OCI-LY3 (cell line): ENCODE measurements at regions not wholly inside any gene's neighbourhood (a gene's known extent, or its start where the extent isn't known, plus 50 kb on each side); places are given as distances from the start of the nearest gene placed in this dataset.

Experiments
- H2AFZ ChIP-seq: fragments of 200-600, 300-600 bp; shearing (Covaris generic); 2 replicates; pipeline ENCODE4 v1.6.0; 2014; ENCODE audit warnings: antibody characterized with exemption, low read depth, low read length
- H3K27ac ChIP-seq: fragments of 200-600, 300-600 bp; sonication (generic); 2 replicates; pipeline ENCODE4 v1.5.1; 2014; ENCODE audit warnings: mild to moderate bottlenecking, low read length, moderate library complexity, mixed read lengths
- H3K27me3 ChIP-seq: fragments of 200-600, 300-600 bp; sonication (generic); 2 replicates; pipeline ENCODE4 v1.6.1; 2014; ENCODE audit warnings: low read depth, low read length, mixed read lengths
- H3K36me3 ChIP-seq: fragments of 200-600, 300-600 bp; sonication (generic); replicated peaks from 2 replicates; pipeline ENCODE3; 2014; ENCODE audit warnings: low read depth, low read length, mixed read lengths
- H3K4me1 ChIP-seq: fragments of 300-600, 200-600 bp; sonication (generic); 2 replicates; pipeline ENCODE4 v1.6.1; 2014; ENCODE audit warnings: low read length, mixed read lengths
- H3K4me2 ChIP-seq: fragments of 200-600, 300-600 bp; sonication (generic); 2 replicates; pipeline ENCODE4 v1.6.1; 2014; ENCODE audit warnings: low read length, mixed read lengths
- H3K4me3 ChIP-seq: fragments of 300-600, 200-600 bp; sonication (generic); 2 replicates; pipeline ENCODE4 v1.5.1; 2014; ENCODE audit warnings: antibody characterized with exemption, mild to moderate bottlenecking, low read length, moderate library complexity
- H3K79me2 ChIP-seq: fragments of 300-600, 200-600 bp; shearing (Covaris generic); 2 replicates; pipeline ENCODE4 v1.6.1; 2014; ENCODE audit warnings: mild to moderate bottlenecking, low read length, mixed read lengths
- H3K9ac ChIP-seq: fragments of 300-600, 200-600 bp; shearing (Covaris generic); 2 replicates; pipeline ENCODE4 v1.6.0; 2014; ENCODE audit warnings: mild to moderate bottlenecking, low read length, moderate library complexity
- H3K9me3 ChIP-seq: fragments of 200-600, 300-600 bp; shearing (Covaris generic); 2 replicates; pipeline ENCODE4 v1.6.1; 2014; ENCODE audit warnings: low read length, mixed read lengths; ENCODE audit not compliant: insufficient read depth
- H4K20me1 ChIP-seq: fragments of 200-600, 300-600 bp; sonication (generic); 2 replicates; pipeline ENCODE4 v1.6.1; 2016; ENCODE audit warnings: low read length, mixed read lengths; ENCODE audit not compliant: insufficient read depth
- EZH2phosphoT487 ChIP-seq: fragments of 200-600 bp; shearing (Covaris generic); IDR thresholded peaks from 2 replicates; pipeline ENCODE4 v1.6.1; 2018; ENCODE audit warnings: antibody characterized with exemption, mixed run types, low read depth
- TF ChIP-seq, protein P1 (sequence below): fragments of 200-600, 300-600 bp; sonication (generic); IDR thresholded peaks from 2 replicates; pipeline ENCODE4 v1.5.1; 2014; ENCODE audit warnings: antibody characterized with exemption, low read length, low read depth

DNA sequence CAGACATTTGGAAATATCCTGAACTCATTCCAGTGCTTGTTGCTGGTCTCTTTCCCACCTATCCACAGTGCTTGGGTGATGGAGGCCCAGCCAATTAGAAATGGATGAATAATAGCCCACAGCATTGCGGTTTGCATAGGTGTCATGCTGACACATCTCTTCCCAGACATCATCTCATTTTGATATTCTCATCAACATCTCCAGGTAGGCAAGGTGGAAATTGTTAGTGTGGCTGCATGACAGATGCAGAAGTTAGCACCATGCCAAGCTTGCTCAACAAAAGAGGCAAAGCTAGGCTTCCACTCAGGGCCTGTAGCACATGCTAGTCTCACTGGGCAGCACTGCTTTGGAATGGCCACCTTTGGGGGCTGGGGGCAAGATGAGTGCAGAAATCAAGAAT, 1118.9 kb downstream of the VRK1 start:
- Histone ChIP-seq H3K9me3 (no peaks in the 10 kb centered on the region), H3K4me1 (no peaks in the 10 kb centered on the region), H3K27ac (no peak overlapping the region), H2AFZ (no peak overlapping the region), H3K4me3 (no peak overlapping the region), H3K36me3 (no peaks in the 10 kb centered on the region), H3K79me2 (no peaks in the 10 kb centered on the region), H3K9ac (no peak overlapping the region), H3K27me3 (peaks cover 4% of the 10 kb centered on the region; the same call in 1 of the 2 replicates), H3K4me2 (no peak overlapping the region), H4K20me1 (no peaks in the 10 kb centered on the region)
- TF ChIP-seq EZH2phosphoT487, result no peak
- TF ChIP-seq, protein P1, sequence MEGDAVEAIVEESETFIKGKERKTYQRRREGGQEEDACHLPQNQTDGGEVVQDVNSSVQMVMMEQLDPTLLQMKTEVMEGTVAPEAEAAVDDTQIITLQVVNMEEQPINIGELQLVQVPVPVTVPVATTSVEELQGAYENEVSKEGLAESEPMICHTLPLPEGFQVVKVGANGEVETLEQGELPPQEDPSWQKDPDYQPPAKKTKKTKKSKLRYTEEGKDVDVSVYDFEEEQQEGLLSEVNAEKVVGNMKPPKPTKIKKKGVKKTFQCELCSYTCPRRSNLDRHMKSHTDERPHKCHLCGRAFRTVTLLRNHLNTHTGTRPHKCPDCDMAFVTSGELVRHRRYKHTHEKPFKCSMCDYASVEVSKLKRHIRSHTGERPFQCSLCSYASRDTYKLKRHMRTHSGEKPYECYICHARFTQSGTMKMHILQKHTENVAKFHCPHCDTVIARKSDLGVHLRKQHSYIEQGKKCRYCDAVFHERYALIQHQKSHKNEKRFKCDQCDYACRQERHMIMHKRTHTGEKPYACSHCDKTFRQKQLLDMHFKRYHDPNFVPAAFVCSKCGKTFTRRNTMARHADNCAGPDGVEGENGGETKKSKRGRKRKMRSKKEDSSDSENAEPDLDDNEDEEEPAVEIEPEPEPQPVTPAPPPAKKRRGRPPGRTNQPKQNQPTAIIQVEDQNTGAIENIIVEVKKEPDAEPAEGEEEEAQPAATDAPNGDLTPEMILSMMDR, result no peak

DNA sequence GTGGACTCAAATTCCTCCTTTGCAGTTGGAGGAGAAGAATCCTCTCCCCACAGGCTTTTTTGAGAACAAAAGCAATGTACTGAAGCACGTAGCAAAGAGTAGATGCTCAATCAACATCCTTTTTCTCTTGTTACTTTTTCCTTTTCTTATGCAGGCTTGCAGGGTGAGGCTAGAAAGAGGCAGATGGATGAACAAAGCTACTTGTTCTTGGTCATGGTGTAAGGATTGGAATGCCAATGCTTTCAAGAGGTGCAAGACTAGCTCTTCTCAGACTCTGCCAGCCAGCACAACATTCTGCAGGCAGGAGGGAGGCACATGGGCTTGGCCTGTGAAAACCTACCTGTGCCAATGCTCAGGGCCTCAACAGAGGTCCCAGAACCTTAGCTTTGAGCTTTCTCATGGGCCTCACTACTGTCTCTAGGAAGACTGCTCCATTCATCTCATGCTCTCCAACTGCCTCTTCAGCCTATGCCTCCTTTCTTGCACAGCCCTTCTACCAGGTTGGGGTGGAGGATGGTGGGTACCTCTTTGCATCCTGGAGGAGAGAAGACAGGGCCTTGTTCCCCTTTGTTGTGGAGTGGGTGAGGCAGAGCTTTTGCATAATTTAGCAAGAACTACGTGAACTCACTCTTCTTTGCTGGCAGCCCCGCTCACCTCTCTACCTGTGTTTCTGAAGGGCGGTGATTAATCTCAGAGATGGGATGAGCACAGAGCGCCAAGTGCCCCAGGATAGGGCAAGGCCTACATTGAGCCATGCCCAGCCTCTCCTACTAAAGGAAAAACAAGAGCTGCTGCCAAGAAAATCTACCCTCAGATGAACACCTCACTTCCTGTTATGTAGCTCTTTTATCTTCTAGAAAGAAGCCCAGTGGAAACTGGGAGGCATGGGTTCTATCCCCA, 1119.7 kb downstream of the VRK1 start:
- Histone ChIP-seq H2AFZ (no peak overlapping the region), H3K36me3 (no peaks in the 10 kb centered on the region), H3K4me2 (no peak overlapping the region), H3K27me3 (peaks cover 4% of the 10 kb centered on the region; the same call in 1 of the 2 replicates), H4K20me1 (no peaks in the 10 kb centered on the region), H3K79me2 (no peaks in the 10 kb centered on the region), H3K9ac (no peak overlapping the region), H3K9me3 (no peaks in the 10 kb centered on the region), H3K4me3 (no peak overlapping the region), H3K4me1 (no peaks in the 10 kb centered on the region), H3K27ac (no peak overlapping the region)
- TF ChIP-seq, protein P1, result no peak
- no peak for TF ChIP-seq EZH2phosphoT487

DNA sequence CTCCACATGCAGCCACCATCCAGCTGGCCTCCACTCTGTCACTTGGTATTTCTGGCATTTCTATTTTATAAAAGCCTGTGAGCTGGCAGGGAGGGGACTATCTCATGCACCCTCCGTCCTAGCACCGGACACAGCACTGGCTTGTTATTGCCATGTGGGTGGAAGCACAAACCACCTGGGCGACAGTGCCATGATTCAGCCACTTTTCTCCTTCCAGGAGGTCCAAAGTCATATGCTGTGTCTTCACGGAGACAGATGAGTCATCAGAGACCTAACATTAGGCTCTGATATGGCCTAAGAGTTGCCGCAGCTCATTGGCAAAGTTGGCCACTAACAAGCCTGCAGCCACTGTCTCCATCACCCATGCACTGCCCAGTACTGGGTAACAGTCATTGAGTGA, 1123.0 kb downstream of the VRK1 start:
- H3K9me3 ChIP-seq, result no peaks in the 10 kb centered on the region
- no peak overlapping the region for H3K4me2 ChIP-seq
- H4K20me1 ChIP-seq, result no peaks in the 10 kb centered on the region
- no peak overlapping the region for H3K27ac ChIP-seq
- H3K27me3 ChIP-seq, result peaks cover 4% of the 10 kb centered on the region; the same call in 1 of the 2 replicates
- no peak overlapping the region for H2AFZ ChIP-seq
- no peaks in the 10 kb centered on the region for H3K4me1 ChIP-seq
- no peak overlapping the region for H3K9ac ChIP-seq
- no peak overlapping the region for H3K4me3 ChIP-seq
- TF ChIP-seq, protein P1, result no peak
- TF ChIP-seq EZH2phosphoT487, result no peak
- no peaks in the 10 kb centered on the region for H3K79me2 ChIP-seq
- H3K36me3 ChIP-seq, result no peaks in the 10 kb centered on the region

DNA sequence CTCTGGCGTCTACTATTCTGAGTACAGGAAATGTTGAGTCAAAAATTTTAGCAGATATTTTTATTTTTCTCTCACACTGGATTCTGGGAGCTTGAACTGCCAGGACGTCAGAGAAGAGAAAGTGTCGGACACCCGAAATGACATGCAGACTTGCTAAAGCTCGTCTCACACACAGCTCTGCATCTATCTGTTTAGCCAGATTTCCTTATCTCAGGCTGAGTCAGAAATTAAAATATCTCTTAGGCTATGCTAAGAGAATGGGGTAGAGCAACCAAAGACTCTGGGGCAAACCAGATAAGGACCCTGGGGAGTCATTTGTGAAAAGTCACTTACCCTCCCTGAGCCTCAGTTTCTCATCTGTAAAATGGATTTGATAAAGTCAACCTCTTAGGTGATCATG, 1124.1 kb downstream of the VRK1 start:
- Histone ChIP-seq H3K27me3 (peaks cover 3% of the 10 kb centered on the region; the same call in 1 of the 2 replicates), H3K9me3 (no peaks in the 10 kb centered on the region), H2AFZ (no peak overlapping the region), H3K4me2 (no peak overlapping the region), H3K36me3 (no peaks in the 10 kb centered on the region), H3K9ac (no peak overlapping the region), H3K27ac (no peak overlapping the region), H3K4me1 (no peaks in the 10 kb centered on the region), H3K4me3 (no peak overlapping the region), H3K79me2 (no peaks in the 10 kb centered on the region), H4K20me1 (no peaks in the 10 kb centered on the region)
- TF ChIP-seq, protein P1, result no peak
- no peak for TF ChIP-seq EZH2phosphoT487
